ENCODE measurements at regions not wholly inside any gene's neighbourhood (a gene's known extent, or its start where the extent isn't known, plus 50 kb on each side); places are given as distances from the start of the nearest gene placed in this dataset.

DNA sequence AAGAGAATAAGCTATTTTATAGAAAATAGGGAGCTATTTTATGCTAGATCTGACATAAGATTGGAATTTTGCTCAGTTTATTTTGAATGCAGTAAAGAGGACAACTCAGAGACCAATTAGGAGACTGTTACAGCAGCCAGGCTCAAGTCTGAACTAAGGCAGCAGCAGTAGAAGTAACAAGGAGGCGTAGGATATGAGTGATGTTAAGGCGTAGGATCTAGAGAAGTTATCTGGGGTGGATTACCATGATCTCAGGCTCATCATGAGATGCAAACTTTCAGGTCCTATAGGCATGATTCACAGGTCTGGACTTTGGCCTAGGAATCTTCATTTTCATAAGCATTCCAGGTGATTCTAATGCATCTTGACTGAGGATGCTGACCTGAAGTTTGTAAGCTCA, 108.9 kb upstream of the BLID start:
- DNase-seq: no peak

DNA sequence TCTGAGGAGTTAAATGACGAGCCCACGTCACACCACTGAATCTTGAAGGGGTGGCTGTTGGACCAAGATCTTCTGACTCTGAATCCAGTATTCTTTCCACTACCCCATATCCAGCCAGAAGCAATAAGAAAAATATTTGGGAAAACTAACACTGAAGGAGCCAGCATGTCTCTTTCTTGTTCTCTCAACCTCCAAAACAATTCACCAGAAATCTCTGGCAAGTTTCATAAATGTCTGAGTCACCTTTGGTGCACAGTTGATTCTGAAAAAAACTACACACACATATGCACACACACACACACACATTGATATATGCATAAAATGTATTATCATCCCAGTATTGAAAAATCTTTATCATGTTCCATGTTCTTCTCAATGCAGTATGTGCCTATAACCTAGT, 104.3 kb upstream of the BLID start:
- no peak for DNase-seq

DNA sequence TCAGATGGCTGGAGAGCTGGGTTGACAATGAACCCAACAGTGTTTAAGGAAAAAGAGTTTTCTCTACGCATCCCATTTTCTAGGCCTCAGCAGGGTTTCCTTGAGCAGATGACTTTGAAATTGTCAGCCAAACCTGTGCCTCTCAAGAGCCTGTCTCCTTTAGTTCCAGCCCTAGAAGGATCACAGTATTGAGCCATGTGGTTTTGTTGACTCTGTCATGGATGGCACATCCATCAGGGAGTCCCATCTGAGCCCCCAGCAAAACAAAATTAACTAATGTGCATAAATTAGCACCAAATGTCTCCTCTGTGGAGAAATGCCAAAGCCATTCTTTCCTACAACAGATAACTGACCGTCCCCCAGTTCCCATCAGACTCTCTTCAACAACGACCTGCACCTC, 103.8 kb upstream of the BLID start:
- DNase-seq: no peak

DNA sequence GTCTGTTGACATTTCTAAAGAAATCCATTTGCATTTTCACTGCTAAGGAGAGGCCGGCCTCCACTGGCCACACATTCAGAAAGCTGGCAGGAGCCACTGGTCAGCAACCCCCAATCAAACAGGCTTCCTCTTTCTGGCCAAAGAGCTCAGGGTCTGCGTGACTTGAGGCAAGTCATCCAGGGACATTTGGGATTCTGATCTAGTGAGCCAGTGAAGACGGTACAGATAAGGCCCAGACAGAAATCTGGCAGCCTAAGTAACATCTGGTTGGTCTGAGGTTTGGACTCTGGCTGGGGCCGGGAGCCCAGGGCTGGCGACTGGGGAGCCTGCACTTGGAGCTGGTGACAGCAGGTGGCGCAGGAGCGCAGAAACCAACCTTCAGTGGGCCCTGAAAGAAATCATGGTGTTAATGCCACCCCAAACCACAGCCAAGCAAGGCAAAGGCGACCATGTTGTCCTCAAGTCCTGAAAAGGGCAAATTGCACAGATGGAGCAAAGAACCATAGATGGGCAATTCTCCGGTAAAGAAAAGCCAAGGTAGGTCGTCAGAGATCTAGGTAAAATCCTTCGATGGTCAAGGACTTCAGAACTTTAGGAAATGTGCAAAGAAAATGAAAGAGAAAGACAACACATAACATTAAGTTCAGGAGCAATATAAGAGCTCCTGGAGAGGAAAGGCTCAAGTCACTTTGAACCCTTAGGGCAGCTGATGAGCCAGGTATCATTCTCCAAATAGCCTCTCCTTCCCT, 99.4 kb upstream of the BLID start:
- DNase-seq: peak; percentile 66 to 77

DNA sequence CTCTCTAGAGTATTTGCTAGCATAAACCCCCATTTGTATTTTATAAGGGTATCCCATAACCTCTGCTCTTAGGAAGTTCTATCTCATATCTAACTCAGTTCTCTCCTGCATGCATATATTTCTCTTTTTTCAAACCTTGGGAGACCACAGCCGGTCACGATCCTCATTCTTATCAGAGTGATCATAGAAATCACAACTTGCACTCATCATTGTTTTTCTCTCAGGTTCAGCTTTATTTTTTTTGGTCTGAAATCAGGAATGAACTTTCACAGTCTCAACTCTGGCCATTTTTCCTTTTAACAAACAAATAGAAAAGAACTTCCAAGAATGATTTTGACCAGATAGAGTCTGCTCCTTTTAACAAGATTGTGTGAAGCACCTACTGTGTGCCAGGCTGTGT, 98.6 kb upstream of the BLID start:
- no peak for DNase-seq

DNA sequence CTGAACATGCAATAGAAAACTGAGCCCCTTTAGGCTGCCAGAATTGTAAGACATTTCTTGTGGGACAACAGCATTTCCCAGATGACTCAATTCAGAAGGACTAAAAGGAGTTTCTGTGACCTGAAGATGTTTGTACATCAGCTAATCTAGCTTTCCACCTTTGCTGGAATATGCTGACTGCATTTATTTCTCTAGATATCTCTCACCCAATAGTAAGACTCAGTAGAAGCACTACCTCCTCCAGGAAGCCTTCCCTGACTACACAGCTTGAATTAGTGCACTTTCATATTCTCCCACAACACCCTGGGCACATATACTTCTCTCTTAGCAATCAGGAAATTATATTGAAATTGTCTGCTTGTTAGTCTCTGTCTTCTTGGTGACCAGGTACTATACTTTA, 98.1 kb upstream of the BLID start:
- DNase-seq: no peak

DNA sequence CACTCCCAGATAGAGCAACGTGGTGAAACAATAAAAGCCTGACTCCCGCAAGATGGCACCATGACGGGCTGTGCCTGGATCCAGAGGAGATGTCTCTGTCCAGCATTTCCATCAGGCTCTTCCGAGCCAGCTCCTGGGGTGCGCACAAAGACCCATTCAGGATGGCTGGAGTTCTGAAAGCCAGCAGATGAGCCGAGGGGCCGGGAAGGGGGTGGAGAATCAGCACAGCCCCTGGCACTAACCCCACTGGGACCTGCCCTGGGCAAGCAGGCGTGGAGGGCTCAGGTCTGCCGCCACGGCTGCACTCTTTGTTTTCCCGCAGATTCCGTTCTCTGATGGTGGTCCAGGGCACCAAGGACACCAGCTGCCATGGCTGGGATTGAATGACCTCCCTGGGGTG, 97.2 kb upstream of the BLID start:
- no peak for DNase-seq

DNA sequence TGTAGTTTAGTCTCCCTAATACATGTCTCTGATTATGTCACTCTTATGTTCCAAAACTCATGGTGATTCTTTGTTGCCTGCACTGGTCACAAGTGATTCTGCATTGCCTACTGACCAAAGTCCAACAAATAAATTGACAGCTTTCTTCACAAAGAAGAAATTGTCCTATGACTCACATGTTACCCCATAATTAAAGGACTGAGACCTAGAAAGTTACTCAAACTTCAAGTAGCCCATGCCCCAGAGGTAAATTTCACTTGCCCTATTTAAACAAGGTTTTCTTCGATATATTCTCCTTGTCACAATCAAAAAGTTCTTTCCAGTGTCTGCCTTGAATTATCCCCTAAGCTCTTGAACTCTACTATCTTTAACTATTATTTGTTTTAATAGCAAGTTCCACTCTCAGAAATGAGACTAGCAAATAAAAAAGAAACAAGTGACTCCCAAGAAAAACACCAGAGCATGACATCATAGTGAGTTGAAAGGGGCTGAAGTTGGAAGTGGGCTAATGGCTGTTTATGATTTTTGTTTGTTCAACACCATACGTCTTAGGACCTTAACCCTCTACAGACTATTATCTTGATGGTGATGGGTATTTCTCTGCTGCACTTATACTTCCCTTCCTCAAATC, 94.5 kb upstream of the BLID start:
- DNase-seq: no peak

DNA sequence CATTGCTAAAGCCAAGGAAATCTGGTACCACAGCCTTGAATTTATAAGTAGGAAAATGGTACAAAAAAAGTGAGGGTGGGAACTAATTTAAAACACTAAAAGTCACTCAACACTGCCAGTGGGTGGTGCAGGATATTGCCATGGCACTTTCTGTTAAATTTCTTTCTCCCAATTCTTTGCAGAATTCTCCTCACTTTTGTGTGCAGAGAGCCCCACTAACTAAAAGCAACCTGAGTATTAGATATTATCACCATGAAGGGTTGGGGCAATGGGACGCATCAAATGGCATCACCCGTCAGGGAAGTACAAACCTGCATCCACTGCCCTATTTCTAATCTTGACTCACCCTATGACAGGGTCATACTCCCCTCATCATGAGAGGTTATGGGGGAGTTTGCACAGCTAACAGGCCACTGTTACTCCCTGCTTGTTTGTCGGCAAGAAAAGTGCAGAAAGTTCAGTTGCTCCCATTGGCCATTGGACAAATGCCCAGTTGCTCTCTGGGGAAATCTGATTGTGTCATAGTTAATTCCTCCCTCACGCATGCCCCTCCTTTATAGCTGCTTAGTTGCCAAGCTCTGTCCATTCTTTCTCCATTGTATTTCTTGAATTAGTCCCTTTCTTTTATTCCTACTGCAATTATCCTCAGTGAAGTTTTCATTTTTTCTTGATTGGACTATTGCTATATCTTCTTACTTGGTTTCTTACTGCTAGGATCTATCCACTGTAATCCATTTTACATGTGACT, 93.8 kb upstream of the BLID start:
- no peak for DNase-seq

DNA sequence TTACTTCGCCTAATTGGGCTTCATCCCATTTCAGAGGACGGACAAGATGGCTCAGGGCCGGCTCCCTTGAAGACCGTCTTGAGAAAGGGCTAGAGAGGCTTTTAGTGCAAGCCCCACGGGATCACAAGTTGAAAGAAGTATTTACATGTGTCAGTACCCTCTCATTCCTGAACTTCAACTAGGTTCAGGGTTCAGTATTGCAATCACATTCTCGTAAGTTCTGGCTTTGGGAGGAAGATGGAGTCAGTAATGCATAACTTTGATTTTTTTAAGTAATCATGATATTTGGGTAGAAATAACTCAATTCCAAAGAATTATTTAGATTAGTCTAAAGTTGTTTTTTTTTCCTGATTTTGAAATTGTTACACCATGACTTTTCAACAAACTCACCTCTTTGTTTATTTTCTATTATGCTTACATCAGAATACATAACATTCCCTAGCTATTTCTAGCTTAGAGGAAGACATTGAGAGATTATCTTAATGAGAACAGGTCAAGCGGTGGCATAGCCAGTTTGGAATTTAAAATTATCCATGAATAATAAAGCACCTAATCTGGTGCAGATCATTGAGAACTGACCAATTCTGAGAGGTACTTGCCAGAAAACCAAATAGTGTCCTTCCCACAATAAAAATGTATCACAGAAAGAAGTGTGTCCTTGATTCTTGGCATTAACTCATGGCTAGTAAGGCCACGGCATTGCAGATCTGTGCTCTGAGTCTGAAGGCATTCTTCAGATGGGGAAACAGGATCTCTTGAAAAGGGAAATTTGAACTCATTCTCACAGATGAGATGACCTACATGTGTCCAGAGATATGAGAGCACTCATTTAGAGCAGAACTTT, 92.1 kb upstream of the BLID start:
- no peak for DNase-seq

DNA sequence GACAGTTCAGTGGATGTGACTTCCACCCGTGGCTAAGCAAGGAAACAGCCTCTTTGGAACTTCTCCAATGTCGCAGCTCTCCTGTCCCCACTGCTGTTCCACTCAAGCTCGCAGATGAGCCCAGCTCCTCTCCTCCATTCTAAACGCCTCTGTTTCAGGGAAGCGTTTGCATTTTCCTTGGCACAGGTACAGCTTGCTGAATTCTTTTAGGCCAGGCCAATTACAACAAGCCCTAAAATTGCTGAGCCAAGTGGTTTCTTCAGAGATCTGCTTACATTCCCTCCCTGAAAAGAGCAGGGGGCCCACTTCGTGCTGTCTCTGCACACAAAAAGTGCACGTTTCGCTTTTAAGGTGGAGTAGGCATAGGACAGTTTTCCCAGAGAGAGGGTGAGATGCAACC, 91.5 kb upstream of the BLID start:
- no peak for DNase-seq

DNA sequence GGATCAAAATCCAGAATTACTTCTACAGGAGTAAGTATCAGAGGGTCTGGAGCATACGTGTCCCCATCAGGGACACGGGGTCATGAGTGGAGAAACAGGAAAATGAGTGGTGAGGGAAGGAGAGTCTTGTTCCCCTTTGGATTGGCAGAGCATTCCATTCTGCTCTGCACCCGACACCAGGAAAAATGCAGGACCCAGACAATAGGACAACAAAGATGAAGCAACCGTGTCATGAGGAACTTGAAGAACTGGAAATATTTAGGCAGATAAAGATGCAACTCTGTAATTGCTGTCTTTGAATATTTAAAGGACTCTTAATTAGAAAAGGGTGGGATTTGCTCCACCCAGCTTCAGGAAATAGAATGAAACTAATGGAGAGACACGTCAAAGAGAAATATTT, 89.0 kb upstream of the BLID start:
- no peak for DNase-seq

DNA sequence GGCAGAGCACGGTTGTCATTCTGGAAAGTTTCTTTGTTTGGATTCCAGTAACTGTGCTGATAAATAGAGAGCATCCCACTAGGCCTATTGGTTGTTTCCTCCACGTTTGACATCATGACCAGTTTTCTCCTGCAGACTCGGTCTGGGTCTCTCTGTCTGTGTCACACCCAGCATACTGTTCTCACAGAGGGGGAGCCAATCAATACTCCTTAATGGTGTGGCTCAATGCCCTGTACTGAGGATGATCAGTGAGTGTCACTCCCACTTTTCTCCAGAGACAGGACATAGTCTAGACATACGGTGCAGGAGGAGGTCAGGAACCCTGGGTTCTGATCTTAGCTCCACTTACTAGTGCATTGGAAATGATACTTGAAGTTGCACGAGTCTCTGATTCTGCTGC, 88.2 kb upstream of the BLID start:
- DNase-seq: no peak

DNA sequence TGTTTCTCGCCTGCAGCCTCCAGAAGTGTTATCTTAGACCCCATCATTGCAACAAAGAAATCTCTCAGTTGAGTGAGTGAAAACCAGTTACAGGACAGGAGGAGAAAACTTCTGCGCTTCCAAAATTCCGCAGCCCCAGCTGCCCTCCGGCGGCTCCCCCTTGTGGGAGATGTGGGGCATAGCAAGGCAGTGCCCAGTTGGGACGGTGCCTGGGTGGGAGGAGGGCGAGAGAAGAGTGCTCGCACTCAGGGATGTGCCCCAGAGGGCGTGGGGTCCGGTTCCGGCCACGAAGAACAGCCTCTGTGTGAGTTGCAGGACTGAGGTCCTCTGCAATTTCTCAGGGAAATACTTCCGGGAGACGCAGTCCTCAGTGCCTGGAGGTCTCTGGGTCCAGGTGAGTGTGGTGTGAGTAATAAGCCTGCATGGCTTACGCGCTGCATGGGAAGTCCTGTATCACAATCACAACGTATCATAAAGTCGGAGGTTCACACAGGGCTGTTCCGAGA, 87.0 kb upstream of the BLID start:
- peak; percentile 55 to 61 for DNase-seq

DNA sequence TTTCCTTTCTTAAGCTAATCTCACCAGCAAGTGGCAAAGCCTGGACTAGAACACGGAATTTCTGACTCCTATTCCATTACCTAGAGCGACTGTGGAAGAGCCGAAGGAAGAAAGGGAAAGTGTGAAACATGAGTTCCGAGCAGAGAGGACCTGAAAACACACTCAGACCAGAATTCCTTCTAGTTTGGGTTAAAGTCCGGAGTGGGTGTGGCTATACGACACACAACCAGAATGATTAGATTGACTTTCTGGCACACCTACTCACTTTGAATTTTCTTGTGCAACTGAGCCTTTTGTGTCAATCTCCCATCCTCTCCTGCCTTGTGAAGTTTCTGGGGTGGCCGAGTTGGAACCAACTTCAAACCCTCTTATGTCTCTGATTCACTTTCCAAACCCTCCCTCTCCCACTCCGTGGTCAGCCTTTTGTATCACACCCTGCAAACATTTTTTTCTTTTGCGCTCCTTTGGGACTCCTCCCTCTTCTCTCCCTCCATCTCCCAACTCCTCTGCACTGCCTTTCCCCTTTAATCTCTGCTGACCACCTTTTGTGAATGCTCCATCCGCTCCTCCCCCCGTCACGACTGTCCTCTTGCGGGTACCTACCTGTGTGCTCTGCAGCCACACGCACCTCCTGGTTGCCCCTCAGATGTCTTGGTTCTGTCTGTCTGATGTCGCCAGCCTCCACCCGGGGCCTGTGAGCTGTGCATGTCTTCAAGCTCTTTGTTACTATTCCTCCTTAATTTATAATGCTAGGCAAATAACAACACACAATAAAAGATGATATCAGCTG, 86.3 kb upstream of the BLID start:
- no peak for DNase-seq

DNA sequence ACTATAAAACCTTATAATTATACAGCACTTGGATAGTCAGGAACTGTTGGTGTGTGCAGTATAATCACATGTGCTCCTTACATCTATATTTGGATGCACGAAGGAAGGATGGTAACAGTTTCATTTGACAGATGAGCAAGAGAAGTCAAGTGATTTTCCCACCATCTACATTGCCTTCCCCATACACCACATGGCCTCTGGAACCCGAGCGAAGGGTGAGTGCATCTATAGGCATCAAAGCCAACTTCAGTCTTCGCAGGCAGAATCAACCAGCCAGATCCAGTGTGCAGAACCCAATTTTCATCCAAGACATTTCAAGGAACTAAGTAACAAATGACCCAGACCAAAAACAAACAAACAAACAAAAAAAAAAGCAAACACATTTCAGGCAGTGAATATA, 85.1 kb upstream of the BLID start:
- no peak for DNase-seq

DNA sequence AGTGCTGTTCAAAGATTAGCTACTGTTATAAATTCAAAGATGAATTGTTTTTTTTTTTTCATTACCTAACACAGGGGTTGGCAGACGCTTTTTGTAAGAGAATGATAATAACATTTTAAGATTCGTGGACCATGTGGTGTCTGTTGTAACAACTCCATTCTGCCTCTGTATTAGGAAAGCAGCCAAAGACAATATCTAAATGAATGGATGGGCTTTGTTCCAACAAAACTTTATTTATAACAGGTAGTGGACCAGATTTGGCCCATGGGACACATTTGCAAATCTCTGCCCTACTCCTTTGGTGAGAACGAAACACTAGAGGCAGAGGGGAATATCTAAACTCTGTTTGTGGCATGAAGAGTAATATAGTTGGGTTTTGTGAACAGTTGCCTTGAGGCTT, 83.6 kb upstream of the BLID start:
- peak in 1 of 2 experiments; percentile 18 for DNase-seq

DNA sequence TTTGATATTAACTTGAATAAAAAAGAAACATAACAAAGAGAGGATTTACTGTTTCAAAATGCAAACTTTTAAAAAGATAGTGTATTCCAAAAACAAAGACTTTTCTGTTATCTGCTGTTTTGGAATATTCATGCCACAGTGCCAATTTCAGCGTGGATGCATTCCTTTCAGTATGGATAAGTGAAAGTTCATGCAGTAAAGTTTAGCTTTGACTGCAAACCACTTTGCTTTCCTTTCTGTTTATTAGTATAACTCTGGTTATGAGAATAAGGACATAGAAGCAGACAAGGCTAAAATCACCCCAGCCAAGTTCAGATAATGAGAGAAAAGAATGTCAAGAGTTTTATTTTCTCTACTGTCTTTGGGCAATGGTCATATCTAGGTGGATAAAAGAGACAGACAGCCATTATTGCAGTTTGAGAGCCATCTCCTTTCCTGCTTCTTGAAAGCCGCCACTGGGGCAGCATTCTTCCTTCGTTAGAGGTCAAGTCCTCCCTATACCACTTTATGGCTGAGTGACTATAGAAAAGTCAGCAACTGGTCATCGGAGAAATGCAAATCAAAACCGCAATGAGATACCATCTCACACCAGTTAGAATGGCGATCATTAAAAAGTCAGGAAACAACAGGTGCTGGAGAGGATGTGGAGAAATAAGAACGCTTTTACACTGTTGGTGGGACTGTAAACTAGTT, 82.4 kb upstream of the BLID start:
- DNase-seq: no peak

DNA sequence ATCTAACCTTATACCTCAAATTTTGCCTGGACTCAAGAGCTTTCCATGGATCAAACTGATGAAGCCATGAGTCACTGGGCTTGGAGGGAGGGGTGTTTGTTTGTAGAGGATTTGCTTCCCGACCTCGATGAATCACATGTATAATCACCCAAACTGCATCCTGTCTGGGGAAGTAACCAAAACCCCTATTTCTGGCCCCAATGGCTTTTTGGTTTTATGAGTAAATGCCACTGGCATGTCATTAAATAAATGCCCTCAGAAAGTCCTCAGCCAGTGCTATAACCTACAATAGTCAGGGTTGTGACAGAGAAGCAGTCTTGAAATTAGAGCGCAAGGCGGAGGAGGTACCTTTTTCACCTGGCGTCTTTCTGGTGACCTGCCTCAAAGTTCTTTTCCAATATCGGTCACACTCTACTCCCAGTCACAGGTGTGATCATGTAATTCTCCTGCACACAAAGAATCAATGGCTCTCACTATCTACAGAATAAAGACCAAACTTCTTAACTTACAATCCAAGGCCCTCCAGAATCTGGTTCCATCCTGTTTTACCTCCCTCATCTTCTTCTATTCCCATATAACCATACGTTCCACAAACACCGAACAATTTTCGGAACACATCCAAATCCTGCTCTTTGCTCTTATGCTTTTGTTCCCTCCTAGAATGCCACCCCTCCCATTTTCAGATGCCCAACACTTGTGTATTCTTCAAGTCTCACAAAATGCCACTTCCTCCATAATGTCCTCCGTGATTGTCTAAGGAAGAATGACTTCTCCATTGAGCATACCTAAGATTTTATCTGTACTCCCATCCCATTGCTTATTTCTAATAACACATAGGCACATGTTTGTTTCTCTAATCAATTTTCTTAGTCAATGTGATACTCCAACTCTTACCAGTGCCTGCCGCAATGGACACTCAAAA, 81.3 kb upstream of the BLID start:
- peak in 1 of 2 experiments; percentile 48 for DNase-seq

DNA sequence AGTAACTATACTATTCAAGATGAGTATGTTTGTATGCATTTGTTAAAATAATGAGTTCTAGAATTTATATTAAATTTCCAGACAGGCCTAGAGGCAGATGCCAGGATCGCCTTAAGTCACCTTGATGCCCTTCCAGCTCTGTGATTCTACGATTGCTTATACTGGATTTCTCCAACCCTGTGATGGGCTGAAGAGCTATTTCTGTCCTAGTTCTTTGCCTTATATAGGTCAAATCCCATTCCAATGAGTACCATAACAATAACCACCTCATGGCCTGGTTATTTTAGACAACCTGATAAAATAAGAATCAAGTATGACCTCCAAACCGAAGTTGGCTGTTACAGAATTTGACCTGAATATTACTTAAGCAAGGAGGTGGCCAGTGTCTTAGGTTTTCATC, 79.8 kb upstream of the BLID start:
- DNase-seq: no peak

Measured in NCI-H2081 (cell line).